ENCODE measurements at regions not wholly inside any gene's neighbourhood (a gene's known extent, or its start where the extent isn't known, plus 50 kb on each side); places are given as distances from the start of the nearest gene placed in this dataset.

DNA sequence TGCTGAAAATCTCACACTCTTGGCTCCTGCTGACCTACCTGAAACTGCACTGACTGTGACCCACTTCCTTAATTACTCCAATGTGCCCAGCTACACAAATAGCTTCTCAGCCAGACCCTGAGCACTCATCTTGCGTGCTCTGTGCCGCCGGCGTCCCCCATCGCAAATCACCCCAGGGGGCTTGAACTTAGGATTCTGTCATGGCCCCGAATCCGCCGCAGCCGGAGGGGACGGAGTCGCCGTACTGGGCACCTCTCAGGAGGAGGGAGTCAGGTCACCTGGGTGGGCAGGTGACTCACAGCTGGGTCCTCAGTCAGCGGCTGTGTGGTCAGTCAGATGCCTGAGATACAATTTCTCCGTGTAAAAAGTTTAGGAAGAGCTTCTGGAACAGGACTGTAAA, 804.9 kb upstream of the SALL3 start:
- TF ChIP-seq CTCF (conservative IDR thresholded peaks at IDR 0.05 in 1 of 2, IDR thresholded peaks at IDR 0.05 in 1 of 2; ENCODE audit: low read depth in 1 of 2, low read length in 2 of 2) (no peak), EZH2 (IDR thresholded peaks at IDR 0.05; ENCODE audit: low read length, missing control alignments) (no peak)

All from fibroblast of lung (primary cell).